ES-I3 (cell line): ENCODE measurements at regions not wholly inside any gene's neighbourhood (a gene's known extent, or its start where the extent isn't known, plus 50 kb on each side); places are given as distances from the start of the nearest gene placed in this dataset.
"Not testable (repeated sequence)": the region's sequence is repeated elsewhere in the genome, so short reads cannot be mapped to it uniquely, and the experiment has no call there.

ENCODE experiments used
- H3K36me3 ChIP-seq: 2 replicates; pipeline ENCODE4 v1.6.1; 2013; ENCODE audit warnings: mild to moderate bottlenecking, low read length, control low read depth, moderate library complexity; ENCODE audit not compliant: insufficient read depth
- H3K4me1 ChIP-seq: 2 replicates; pipeline ENCODE4 v1.6.1; 2013; ENCODE audit warnings: mild to moderate bottlenecking, control low read depth, low read length; ENCODE audit not compliant: insufficient read depth
- H3K9ac ChIP-seq: 2 replicates; pipeline ENCODE4 v1.6.1; 2013; ENCODE audit warnings: low read depth, mild to moderate bottlenecking, low read length, moderate library complexity
- H3K9me3 ChIP-seq: 2 replicates; pipeline ENCODE4 v1.6.1; 2013; ENCODE audit warnings: mild to moderate bottlenecking, low read length, moderate library complexity; ENCODE audit not compliant: control insufficient read depth, insufficient read depth

GRCh38 chr6:134750669-134751068 is 199.2 kb downstream of the ALDH8A1 start:
- H3K9me3 ChIP-seq, result no peaks in the 10 kb centered on the region
- H3K36me3 ChIP-seq, result no peaks in the 10 kb centered on the region
- no peaks in the 10 kb centered on the region for H3K4me1 ChIP-seq
- no peak overlapping the region for H3K9ac ChIP-seq

DNA sequence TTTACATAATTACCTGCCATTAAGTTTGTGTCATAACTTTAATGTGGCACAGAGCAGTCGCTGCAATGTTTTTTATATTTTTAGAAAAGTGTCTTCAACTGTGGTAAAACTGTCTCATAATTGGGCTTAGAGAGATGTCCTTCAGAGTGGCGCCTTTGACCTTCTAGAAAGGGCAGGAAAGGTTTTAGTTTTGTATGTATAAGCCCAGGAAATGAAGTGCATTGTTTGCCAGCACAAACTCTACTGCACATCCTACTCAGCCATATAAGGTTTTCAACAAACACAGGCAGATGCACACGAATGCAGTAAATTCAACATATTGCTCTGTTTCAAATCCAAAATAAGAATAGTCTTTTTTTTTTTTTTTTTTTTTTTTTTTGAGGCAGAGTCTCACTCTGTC is 201.4 kb downstream of the ALDH8A1 start:
- H3K9me3 ChIP-seq, result no peaks in the 10 kb centered on the region
- no peaks in the 10 kb centered on the region for H3K36me3 ChIP-seq
- no peaks in the 10 kb centered on the region for H3K4me1 ChIP-seq
- no peak overlapping the region for H3K9ac ChIP-seq

GRCh38 chr6:134747197-134747596 is 202.7 kb downstream of the ALDH8A1 start:
- not testable (repeated sequence) for H3K36me3 ChIP-seq, H3K4me1 ChIP-seq, H3K9me3 ChIP-seq, H3K9ac ChIP-seq

DNA sequence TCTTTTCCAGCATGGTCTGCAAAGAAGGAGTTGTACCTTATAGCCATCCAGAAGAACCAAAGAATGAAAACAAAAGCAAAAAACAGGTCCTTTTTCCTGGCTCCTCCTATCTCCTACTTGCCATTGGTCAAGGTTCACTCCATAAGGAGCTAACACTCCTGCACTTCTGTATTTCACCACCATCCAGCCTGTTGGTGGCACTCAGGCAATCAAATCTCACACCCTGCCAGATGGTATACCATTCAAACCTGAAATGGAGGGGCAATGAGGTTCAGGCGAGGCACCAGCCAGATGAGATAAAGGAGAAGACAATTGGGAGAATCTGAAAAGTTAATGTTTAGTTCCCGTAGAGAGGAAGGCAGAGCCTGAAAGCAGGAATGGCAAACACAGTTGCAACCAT is 203.8 kb downstream of the ALDH8A1 start:
- Histone ChIP-seq H3K36me3 (no peaks in the 10 kb centered on the region), H3K9me3 (no peaks in the 10 kb centered on the region), H3K4me1 (no peaks in the 10 kb centered on the region), H3K9ac (no peak overlapping the region)

- not testable (repeated sequence) for H3K9me3 ChIP-seq, H3K4me1 ChIP-seq, H3K36me3 ChIP-seq, H3K9ac ChIP-seq
These were observed 204.7 kb downstream of the ALDH8A1 start for GRCh38 chr6:134745192-134745591.

DNA sequence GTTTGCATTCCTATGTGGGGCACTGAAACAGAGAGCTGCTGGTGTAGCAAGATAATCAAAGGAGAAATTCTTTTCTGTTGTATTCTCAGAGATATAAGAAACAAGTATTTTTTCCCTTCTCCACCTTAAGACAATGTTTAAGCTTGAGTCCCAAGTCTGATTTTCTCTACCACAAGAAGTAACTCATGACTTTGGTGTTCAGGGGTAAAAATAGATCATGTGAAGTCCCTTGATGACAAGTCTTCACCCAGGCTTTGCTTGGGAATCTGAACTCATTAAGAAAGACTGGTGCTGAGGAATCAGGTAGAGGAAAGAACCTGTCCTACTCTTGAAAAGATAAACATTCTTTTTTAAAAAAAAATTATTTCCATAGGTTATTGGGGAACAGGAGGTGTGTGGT is 205.6 kb downstream of the ALDH8A1 start:
- Histone ChIP-seq H3K36me3 (no peaks in the 10 kb centered on the region), H3K9me3 (no peaks in the 10 kb centered on the region), H3K9ac (no peak overlapping the region), H3K4me1 (no peaks in the 10 kb centered on the region)

- Histone ChIP-seq H3K36me3 (no peaks in the 10 kb centered on the region), H3K4me1 (no peaks in the 10 kb centered on the region), H3K9me3 (no peaks in the 10 kb centered on the region), H3K9ac (no peak overlapping the region)
These were observed 208.7 kb downstream of the ALDH8A1 start for GRCh38 chr6:134741200-134741536.

GRCh38 chr6:134740473-134741199 is 209.3 kb downstream of the ALDH8A1 start:
- Histone ChIP-seq H3K36me3 (no peaks in the 10 kb centered on the region), H3K9ac (no peak overlapping the region), H3K9me3 (no peaks in the 10 kb centered on the region), H3K4me1 (no peaks in the 10 kb centered on the region)

- Histone ChIP-seq H3K9ac (no peak overlapping the region), H3K36me3 (no peaks in the 10 kb centered on the region), H3K9me3 (no peaks in the 10 kb centered on the region), H3K4me1 (no peaks in the 10 kb centered on the region)
These were observed 209.9 kb downstream of the ALDH8A1 start for GRCh38 chr6:134740027-134740373.

- Histone ChIP-seq H3K36me3 (no peaks in the 10 kb centered on the region), H3K4me1 (no peaks in the 10 kb centered on the region), H3K9ac (no peak overlapping the region), H3K9me3 (no peaks in the 10 kb centered on the region)
These were observed 210.4 kb downstream of the ALDH8A1 start for GRCh38 chr6:134739299-134740026.

GRCh38 chr6:134738211-134738885 is 211.6 kb downstream of the ALDH8A1 start:
- Histone ChIP-seq H3K4me1 (no peaks in the 10 kb centered on the region), H3K36me3 (no peaks in the 10 kb centered on the region), H3K9me3 (no peaks in the 10 kb centered on the region), H3K9ac (no peak overlapping the region)

- Histone ChIP-seq H3K9me3 (no peaks in the 10 kb centered on the region), H3K4me1 (no peaks in the 10 kb centered on the region), H3K9ac (no peak overlapping the region), H3K36me3 (no peaks in the 10 kb centered on the region)
These were observed 214.4 kb downstream of the ALDH8A1 start for GRCh38 chr6:134735461-134735860.

DNA sequence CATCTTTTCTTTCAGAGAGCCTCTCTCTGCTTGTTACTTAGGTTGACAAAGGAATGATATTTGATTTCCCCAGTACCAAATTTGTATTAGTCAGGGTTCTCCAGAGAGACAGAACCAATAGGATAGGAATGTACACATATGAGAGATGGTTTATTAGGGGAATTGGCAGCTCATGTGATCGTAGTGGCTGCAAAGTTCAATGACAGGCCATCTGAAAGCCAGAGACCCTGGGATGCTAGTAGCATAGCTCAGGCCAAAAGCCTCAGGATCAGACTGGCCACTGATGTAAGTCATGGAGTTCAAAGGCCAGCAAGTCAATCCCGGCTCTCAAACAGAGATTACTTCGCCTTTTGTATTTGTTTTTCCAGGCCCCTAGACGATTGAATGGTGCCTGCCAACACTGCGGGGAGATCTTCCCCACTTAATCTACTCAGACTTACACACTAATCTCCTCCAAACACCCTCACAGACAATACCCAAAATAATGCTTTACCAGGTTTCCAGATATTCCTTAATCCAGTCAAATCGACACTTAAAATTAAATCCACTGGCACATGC is 215.5 kb downstream of the ALDH8A1 start:
- no peaks in the 10 kb centered on the region for H3K36me3 ChIP-seq
- H3K4me1 ChIP-seq, result 0 out of 2 replicates have a peak, but pooled peaks cover 6% of the 10 kb centered on the region
- H3K9ac ChIP-seq, result no peak overlapping the region
- no peaks in the 10 kb centered on the region for H3K9me3 ChIP-seq

DNA sequence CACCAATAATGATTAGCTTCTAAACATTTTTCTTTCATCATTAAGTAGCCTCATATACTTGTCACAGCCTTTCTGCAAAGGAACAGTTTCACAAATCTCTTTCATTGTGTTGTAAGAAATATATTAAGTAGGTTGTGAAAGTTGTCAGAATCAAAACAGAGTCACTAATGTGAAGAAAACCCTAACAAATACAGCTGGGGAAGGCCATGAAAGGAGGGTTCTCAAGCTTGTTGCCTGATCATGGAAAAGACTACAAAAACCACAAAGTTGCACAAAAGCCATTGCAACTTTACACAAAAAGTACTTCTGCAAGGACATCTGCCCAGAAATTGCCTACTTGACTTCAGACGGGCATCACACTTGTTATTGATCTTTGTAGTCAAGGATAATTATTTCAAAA is 216.1 kb downstream of the ALDH8A1 start:
- H3K4me1 ChIP-seq, result 0 out of 2 replicates have a peak, but pooled peaks cover 6% of the 10 kb centered on the region
- H3K9me3 ChIP-seq, result no peaks in the 10 kb centered on the region
- H3K9ac ChIP-seq, result no peak overlapping the region
- no peaks in the 10 kb centered on the region for H3K36me3 ChIP-seq

- Histone ChIP-seq H3K4me1 (0 out of 2 replicates have a peak, but pooled peaks cover 6% of the 10 kb centered on the region), H3K9ac (no peak overlapping the region), H3K36me3 (no peaks in the 10 kb centered on the region), H3K9me3 (no peaks in the 10 kb centered on the region)
These were observed 217.1 kb downstream of the ALDH8A1 start for GRCh38 chr6:134732763-134733162.
